ENCODE measurements at regions not wholly inside any gene's neighbourhood (a gene's known extent, or its start where the extent isn't known, plus 50 kb on each side); places are given as distances from the start of the nearest gene placed in this dataset.

- Histone ChIP-seq H3K4me3 (ENCODE audit: low read depth, low read length) (no peak overlapping the region), H3K27me3 (replicated peaks) (no peaks in the 10 kb centered on the region), H3K27ac (no peak overlapping the region), H3K36me3 (replicated peaks) (no peaks in the 10 kb centered on the region)
- in situ Hi-C loops (cut with HindIII; ENCODE audit: low pct_ligation_motif_present, low sequenced_read_pairs), result no loop called here
- TF ChIP-seq, protein P1, sequence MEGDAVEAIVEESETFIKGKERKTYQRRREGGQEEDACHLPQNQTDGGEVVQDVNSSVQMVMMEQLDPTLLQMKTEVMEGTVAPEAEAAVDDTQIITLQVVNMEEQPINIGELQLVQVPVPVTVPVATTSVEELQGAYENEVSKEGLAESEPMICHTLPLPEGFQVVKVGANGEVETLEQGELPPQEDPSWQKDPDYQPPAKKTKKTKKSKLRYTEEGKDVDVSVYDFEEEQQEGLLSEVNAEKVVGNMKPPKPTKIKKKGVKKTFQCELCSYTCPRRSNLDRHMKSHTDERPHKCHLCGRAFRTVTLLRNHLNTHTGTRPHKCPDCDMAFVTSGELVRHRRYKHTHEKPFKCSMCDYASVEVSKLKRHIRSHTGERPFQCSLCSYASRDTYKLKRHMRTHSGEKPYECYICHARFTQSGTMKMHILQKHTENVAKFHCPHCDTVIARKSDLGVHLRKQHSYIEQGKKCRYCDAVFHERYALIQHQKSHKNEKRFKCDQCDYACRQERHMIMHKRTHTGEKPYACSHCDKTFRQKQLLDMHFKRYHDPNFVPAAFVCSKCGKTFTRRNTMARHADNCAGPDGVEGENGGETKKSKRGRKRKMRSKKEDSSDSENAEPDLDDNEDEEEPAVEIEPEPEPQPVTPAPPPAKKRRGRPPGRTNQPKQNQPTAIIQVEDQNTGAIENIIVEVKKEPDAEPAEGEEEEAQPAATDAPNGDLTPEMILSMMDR (IDR thresholded peaks at IDR 0.05; ENCODE audit: low read depth, low read length, missing control alignments), result no peak
- no peak for DNase-seq
These were observed 1252.2 kb downstream of the JRKL start for GRCh38 chr11:97641988-97642387.

DNA sequence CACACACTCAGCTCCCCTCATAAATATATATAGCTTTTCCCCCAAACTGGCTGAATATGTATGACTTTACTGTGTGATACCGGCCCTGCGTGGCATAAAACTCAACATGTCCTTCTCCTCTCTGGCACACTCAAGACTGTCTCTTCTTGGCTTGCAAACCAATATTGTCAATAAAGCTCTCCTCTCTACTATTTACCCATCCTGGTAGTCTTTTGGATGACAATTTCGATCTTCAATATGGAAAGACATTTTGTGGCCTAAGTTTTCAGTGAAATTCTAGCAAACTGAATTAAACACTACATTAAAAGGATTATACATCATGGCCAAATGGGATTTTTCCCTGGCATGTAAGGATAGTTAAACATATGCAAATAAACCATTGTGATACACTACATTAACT lies 1255.9 kb downstream of the JRKL start:
- in situ Hi-C loops (cut with HindIII; ENCODE audit: low pct_ligation_motif_present, low sequenced_read_pairs), result no loop called here

GRCh38 chr11:97656356-97656755 lies 1266.5 kb downstream of the JRKL start:
- H3K36me3 ChIP-seq (replicated peaks), result no peaks in the 10 kb centered on the region
- no peak overlapping the region for H3K4me3 ChIP-seq (ENCODE audit: low read depth, low read length)
- DNase-seq, result no peak
- in situ Hi-C loops (cut with HindIII; ENCODE audit: low pct_ligation_motif_present, low sequenced_read_pairs), result no loop called here
- TF ChIP-seq, protein P1 (IDR thresholded peaks at IDR 0.05; ENCODE audit: low read depth, low read length, missing control alignments), result no peak
- H3K27me3 ChIP-seq (replicated peaks), result no peaks in the 10 kb centered on the region
- H3K27ac ChIP-seq, result no peak overlapping the region

More for the DNA sequence above, 1255.9 kb downstream of the JRKL start:
- TF ChIP-seq, protein P1 (IDR thresholded peaks at IDR 0.05; ENCODE audit: low read depth, low read length, missing control alignments), result no peak
- DNase-seq, result no peak
- no peaks in the 10 kb centered on the region for H3K36me3 ChIP-seq (replicated peaks)
- H3K27ac ChIP-seq, result no peak overlapping the region
- H3K27me3 ChIP-seq (replicated peaks), result no peaks in the 10 kb centered on the region
- H3K4me3 ChIP-seq (ENCODE audit: low read depth, low read length), result no peak overlapping the region

DNA sequence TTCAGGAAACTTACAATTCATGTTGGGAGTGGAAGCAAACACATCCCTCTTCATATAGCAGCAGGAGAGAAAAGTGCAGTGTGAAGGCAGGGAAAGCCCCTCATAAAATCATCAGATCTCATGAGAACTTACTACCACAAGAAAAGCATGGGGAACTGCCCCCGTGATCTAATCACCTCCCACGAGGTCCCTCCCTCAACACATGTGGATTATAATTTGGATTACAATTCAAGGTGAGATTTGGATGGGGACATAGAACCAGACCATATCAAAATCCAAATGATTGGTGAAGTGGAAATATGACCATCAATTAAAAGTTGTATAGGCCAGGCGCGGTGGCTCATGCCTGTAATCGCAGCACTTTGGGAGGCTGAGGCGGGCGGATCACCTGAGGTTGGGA lies 1268.0 kb downstream of the JRKL start:
- in situ Hi-C loops (cut with HindIII; ENCODE audit: low pct_ligation_motif_present, low sequenced_read_pairs), result no loop called here
- DNase-seq, result no peak
- no peaks in the 10 kb centered on the region for H3K36me3 ChIP-seq (replicated peaks)
- no peak overlapping the region for H3K27ac ChIP-seq
- no peaks in the 10 kb centered on the region for H3K27me3 ChIP-seq (replicated peaks)
- TF ChIP-seq, protein P1 (IDR thresholded peaks at IDR 0.05; ENCODE audit: low read depth, low read length, missing control alignments), result no peak
- no peak overlapping the region for H3K4me3 ChIP-seq (ENCODE audit: low read depth, low read length)

DNA sequence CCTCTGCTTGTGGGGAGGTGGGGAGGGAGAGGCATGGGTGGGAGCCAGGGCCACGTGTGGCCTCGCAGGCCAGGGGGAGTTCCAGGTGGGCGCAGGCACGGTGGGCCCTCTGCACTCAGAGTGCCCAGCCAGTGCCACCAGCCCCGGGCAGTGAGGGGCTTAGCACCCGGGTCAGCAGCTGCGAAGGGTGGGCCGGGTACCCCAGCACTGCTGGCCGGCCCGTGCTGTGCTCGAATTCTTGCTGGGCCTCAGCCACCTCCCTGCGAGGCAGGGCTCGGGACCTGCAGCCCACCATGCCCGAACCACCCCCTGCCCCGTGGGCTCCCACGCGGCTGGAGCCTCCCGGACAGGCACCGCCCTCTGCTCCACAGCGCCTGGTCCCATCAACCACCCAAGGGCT lies 1277.2 kb downstream of the JRKL start:
- TF ChIP-seq, protein P1 (IDR thresholded peaks at IDR 0.05; ENCODE audit: low read depth, low read length, missing control alignments), result no peak
- Histone ChIP-seq H3K27me3 (replicated peaks) (no peaks in the 10 kb centered on the region), H3K27ac (no peak overlapping the region), H3K4me3 (ENCODE audit: low read depth, low read length) (no peak overlapping the region), H3K36me3 (replicated peaks) (no peaks in the 10 kb centered on the region)
- in situ Hi-C loops (cut with HindIII; ENCODE audit: low pct_ligation_motif_present, low sequenced_read_pairs), result no loop called here
- DNase-seq, result no peak

GRCh38 chr11:97683733-97684132 lies 1293.9 kb downstream of the JRKL start:
- no peak for DNase-seq
- no peaks in the 10 kb centered on the region for H3K27me3 ChIP-seq (replicated peaks)
- H3K4me3 ChIP-seq (ENCODE audit: low read depth, low read length), result no peak overlapping the region
- no peaks in the 10 kb centered on the region for H3K36me3 ChIP-seq (replicated peaks)
- in situ Hi-C loops (cut with HindIII; ENCODE audit: low pct_ligation_motif_present, low sequenced_read_pairs), result no loop called here
- TF ChIP-seq, protein P1 (IDR thresholded peaks at IDR 0.05; ENCODE audit: low read depth, low read length, missing control alignments), result peak; percentile 28
- H3K27ac ChIP-seq, result no peak overlapping the region

All from brain microvascular endothelial cell (primary cell).